ENCODE measurements at regions not wholly inside any gene's neighbourhood (a gene's known extent, or its start where the extent isn't known, plus 50 kb on each side); places are given as distances from the start of the nearest gene placed in this dataset.
A peak's percentile ranks its signal among the peaks of the same experiment; 100 is the strongest.

DNA sequence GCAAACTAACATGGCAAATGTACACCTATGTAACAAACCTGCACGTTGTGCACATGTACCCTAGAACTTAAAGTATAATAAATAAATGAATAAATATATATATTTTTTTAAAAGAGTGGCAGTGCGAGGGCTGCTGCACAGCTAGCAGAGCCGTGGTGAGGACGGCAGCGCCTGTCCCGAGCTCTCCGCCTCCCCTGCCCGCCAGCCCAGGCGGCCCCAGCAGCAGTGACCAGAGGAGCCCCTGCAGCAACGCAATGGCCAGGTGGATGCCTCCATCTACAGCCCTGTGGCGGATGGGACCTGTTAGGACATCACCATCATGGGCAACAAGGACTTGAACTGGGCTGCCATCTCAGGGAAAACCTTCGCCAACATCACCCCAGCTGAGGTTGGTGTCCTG is 351.9 kb downstream of the FAM72C start:
- Histone ChIP-seq H2AFZ (ENCODE audit: low read length) (no peak overlapping the region), H3K4me2 (ENCODE audit: low read length) (no peak overlapping the region), H3K36me3 (ENCODE audit: insufficient read depth, low read length) (no peaks in the 10 kb centered on the region), H4K20me1 (ENCODE audit: insufficient read depth, low read length) (no peaks in the 10 kb centered on the region), H3F3A (ENCODE audit: insufficient read depth, low read length) (no peaks in the 10 kb centered on the region), H3K4me1 (ENCODE audit: insufficient read depth, low read length, severe bottlenecking) (no peaks in the 10 kb centered on the region), H3K9me2 (ENCODE audit: low read depth, low read length) (no peaks in the 10 kb centered on the region), H3K27me3 (ENCODE audit: insufficient read depth, low read length) (no peaks in the 10 kb centered on the region), H3K27ac (ENCODE audit: low read depth, low read length, poor library complexity, severe bottlenecking) (no peak overlapping the region), H3K9ac (ENCODE audit: low read length) (no peak overlapping the region), H3K79me2 (ENCODE audit: insufficient read depth, low read length) (no peaks in the 10 kb centered on the region), H3K4me3 (ENCODE audit: low read depth, low read length, poor library complexity, severe bottlenecking) (no peak overlapping the region), H3K9me3 (ENCODE audit: low read length) (no peaks in the 10 kb centered on the region)
- TF ChIP-seq, protein P1, sequence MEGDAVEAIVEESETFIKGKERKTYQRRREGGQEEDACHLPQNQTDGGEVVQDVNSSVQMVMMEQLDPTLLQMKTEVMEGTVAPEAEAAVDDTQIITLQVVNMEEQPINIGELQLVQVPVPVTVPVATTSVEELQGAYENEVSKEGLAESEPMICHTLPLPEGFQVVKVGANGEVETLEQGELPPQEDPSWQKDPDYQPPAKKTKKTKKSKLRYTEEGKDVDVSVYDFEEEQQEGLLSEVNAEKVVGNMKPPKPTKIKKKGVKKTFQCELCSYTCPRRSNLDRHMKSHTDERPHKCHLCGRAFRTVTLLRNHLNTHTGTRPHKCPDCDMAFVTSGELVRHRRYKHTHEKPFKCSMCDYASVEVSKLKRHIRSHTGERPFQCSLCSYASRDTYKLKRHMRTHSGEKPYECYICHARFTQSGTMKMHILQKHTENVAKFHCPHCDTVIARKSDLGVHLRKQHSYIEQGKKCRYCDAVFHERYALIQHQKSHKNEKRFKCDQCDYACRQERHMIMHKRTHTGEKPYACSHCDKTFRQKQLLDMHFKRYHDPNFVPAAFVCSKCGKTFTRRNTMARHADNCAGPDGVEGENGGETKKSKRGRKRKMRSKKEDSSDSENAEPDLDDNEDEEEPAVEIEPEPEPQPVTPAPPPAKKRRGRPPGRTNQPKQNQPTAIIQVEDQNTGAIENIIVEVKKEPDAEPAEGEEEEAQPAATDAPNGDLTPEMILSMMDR (IDR thresholded peaks at IDR 0.05; ENCODE audit: low read length), result no peak
- TF ChIP-seq EZH2 (IDR thresholded peaks at IDR 0.05; ENCODE audit: borderline replicate concordance, low read length), result no peak

DNA sequence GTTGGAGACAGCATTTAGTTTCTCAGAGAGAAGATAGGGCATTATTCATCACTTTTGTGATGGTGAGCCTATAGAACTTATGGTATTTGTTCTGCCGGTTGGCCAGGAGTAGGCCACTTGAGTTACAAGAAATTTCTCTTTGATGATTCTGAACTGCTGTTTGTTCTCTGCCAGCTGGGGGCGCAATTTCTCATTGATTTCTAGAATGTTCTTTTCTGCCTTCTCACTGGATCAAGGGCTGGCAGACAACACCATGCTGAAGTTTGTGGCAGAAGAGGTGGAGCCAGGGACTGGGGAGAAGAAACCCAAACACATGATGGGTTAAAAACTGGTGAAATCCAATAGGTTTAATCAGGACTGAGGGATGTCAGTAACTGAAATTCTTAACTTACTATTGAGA is 360.6 kb downstream of the FAM72C start:
- no peak overlapping the region for H3K27ac ChIP-seq (ENCODE audit: low read depth, low read length, poor library complexity, severe bottlenecking)
- no peaks in the 10 kb centered on the region for H3K27me3 ChIP-seq (ENCODE audit: insufficient read depth, low read length)
- no peak overlapping the region for H3K4me2 ChIP-seq (ENCODE audit: low read length)
- no peaks in the 10 kb centered on the region for H3K9me3 ChIP-seq (ENCODE audit: low read length)
- H3K4me1 ChIP-seq (ENCODE audit: insufficient read depth, low read length, severe bottlenecking), result no peaks in the 10 kb centered on the region
- no peak overlapping the region for H3K9ac ChIP-seq (ENCODE audit: low read length)
- no peak overlapping the region for H2AFZ ChIP-seq (ENCODE audit: low read length)
- no peak overlapping the region for H3K4me3 ChIP-seq (ENCODE audit: low read depth, low read length, poor library complexity, severe bottlenecking)
- no peaks in the 10 kb centered on the region for H3K9me2 ChIP-seq (ENCODE audit: low read depth, low read length)
- H3K36me3 ChIP-seq (ENCODE audit: insufficient read depth, low read length), result no peaks in the 10 kb centered on the region
- no peaks in the 10 kb centered on the region for H3K79me2 ChIP-seq (ENCODE audit: insufficient read depth, low read length)
- no peaks in the 10 kb centered on the region for H4K20me1 ChIP-seq (ENCODE audit: insufficient read depth, low read length)
- TF ChIP-seq EZH2 (IDR thresholded peaks at IDR 0.05; ENCODE audit: borderline replicate concordance, low read length), result no peak
- TF ChIP-seq, protein P1 (IDR thresholded peaks at IDR 0.05; ENCODE audit: low read length), result peak; percentile 43
- no peaks in the 10 kb centered on the region for H3F3A ChIP-seq (ENCODE audit: insufficient read depth, low read length)

DNA sequence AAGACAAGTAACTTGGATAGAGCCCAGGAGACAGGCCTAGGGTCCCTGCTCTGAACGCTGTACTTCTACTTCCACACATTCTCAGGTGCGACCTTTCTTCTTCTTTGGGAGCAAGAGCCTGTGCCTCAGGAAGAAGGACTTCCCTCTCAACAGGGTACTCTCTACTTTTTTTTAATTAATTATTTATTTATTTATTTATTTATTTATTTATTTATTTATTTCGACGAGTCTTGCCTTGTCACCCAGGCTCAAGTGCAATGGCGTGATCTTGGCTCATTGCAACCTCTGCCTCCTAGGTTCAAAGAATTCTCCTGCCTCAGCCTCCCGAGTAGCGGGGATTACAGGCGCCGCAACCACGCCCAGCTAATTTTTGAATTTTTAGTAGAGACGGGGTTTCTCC is 361.6 kb downstream of the FAM72C start:
- no peaks in the 10 kb centered on the region for H3K9me2 ChIP-seq (ENCODE audit: low read depth, low read length)
- H3K79me2 ChIP-seq (ENCODE audit: insufficient read depth, low read length), result no peaks in the 10 kb centered on the region
- H3F3A ChIP-seq (ENCODE audit: insufficient read depth, low read length), result no peaks in the 10 kb centered on the region
- H3K4me2 ChIP-seq (ENCODE audit: low read length), result no peak overlapping the region
- no peaks in the 10 kb centered on the region for H4K20me1 ChIP-seq (ENCODE audit: insufficient read depth, low read length)
- H3K4me1 ChIP-seq (ENCODE audit: insufficient read depth, low read length, severe bottlenecking), result no peaks in the 10 kb centered on the region
- H3K9me3 ChIP-seq (ENCODE audit: low read length), result no peaks in the 10 kb centered on the region
- H3K27ac ChIP-seq (ENCODE audit: low read depth, low read length, poor library complexity, severe bottlenecking), result no peak overlapping the region
- TF ChIP-seq, protein P1 (IDR thresholded peaks at IDR 0.05; ENCODE audit: low read length), result no peak
- no peak for TF ChIP-seq EZH2 (IDR thresholded peaks at IDR 0.05; ENCODE audit: borderline replicate concordance, low read length)
- no peak overlapping the region for H2AFZ ChIP-seq (ENCODE audit: low read length)
- H3K9ac ChIP-seq (ENCODE audit: low read length), result no peak overlapping the region
- H3K4me3 ChIP-seq (ENCODE audit: low read depth, low read length, poor library complexity, severe bottlenecking), result no peak overlapping the region
- no peaks in the 10 kb centered on the region for H3K27me3 ChIP-seq (ENCODE audit: insufficient read depth, low read length)
- H3K36me3 ChIP-seq (ENCODE audit: insufficient read depth, low read length), result no peaks in the 10 kb centered on the region

Measured in OCI-LY1 (cell line).